ENCODE measurements at regions not wholly inside any gene's neighbourhood (a gene's known extent, or its start where the extent isn't known, plus 50 kb on each side); places are given as distances from the start of the nearest gene placed in this dataset.

DNA sequence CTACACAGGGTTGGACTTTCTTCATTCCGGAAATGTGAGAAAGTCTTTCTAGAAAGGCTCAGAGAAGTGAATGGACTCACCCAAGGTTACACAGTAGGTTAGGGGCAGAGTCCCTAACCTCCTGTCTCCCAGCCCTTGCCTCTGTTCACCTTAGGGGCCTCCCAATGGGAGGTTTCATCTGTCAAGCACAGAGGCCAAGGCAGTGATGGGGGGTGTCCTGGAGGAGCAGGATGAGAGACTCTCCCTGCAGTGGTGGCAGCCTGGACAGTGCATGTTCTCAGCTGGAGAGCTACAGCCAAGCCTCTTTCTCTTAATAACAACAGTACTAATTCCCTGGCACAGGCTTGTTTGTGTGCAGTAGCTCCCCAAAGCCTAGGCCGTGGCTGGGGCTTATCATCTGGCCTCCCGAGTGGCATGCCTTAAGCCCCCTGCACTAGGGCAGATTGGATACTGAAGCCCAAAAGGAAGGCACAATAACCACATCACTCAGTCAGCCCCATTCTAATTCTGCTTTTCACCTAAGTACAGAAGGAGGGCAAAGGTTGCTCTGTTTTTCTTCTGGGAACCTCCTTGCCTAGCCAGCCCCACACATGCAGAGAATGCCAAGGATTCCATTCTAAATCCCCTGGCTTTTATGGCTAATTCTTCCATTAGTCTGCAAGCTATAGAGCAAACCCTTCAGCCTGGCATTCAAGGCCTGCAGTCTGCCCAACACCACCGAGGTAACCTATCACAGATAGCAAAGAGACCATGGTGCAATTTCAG is 50.2 kb upstream of the XPA start:
- intact Hi-C loops (cut with DNase I) = no loop called here
- no peak for DNase-seq (ENCODE audit: low spot score)

GRCh38 chr9:97748525-97748924 is 51.4 kb upstream of the XPA start:
- intact Hi-C loops (cut with DNase I) = no loop called here
- DNase-seq (ENCODE audit: low spot score) = no peak

- intact Hi-C loops (cut with DNase I) = no loop called here
- DNase-seq (ENCODE audit: low spot score) = no peak
Observed at GRCh38 chr9:97749928-97750327, 52.8 kb upstream of the XPA start.

DNA sequence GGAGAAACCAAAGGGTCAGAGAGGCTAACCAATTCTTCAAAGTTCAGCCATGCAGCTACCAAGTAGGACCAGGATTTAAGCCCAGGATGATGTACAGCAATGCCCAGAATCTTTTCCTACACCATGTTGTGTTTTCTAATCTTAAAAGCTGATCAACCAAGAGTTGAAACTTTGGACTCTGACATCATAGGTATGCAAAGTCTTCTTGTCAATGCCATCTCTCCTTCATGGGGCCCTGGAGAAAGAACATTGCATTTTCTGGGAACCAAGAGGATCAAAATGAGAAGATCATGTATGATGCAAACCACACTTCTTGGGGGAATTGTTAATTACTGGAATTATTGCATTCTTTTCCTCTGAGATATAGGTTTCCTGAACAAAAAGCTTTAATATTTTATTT is 54.4 kb upstream of the XPA start:
- no peak for DNase-seq (ENCODE audit: low spot score)
- intact Hi-C loops (cut with DNase I) = no loop called here

DNA sequence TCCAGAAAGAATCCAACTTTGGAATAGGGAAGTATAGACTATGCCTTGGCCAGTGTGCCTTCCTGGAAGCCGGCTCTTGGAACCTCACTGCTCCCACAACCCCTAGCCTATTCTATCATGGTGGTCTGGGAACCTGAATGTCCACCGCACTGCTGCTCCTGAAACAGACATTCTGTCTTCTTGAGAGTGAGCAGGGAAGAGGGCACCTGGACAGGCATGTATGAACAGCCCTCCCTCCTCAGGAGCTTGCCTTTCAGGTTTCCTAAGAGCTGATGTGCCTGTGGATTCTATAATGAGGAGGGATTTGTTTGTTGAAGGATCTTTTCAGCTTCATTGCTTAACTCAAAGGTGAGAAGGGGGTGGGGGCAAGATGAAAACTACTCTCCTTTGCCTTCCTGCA is 55.1 kb upstream of the XPA start:
- no peak for DNase-seq (ENCODE audit: low spot score)
- intact Hi-C loops (cut with DNase I) = no loop called here

DNA sequence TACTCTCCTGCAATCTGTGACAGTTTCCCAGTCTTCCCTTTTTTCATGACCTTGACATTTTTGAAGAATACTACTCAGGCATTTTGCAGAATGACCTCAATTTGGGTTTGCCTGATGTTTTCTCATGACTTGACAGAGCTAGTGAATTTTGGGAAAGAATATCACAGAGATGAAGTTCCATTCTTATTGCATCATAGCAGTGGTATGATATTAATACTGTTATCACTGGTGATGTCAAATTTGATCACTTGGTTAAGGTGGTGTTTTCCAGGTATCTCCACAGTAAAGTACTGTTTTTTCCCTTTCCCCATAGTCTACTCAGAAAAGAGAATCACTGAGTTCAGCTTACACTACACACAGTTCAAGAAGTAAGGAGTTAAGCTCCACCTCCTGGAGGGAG is 56.2 kb upstream of the XPA start:
- intact Hi-C loops (cut with DNase I) = no loop called here
- DNase-seq (ENCODE audit: low spot score) = no peak

DNA sequence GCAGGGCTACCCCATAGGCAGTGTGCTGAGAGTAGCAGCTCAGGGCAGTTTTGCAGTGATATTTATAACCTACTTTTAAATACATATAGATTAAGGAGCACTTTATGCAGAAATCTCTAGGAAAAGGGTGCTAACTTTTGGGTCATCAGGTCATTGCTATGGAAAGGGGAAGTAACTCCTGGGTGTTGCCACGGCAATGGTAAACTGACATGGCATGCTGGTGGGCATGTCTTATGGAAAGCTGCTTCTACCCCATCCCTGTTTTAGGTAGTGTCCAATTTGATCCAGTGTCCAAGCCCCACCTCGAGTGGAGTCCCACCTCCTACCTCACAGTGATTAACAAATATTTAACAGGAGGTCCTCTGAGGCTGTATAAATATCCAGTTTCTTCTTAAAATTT is 56.8 kb upstream of the XPA start:
- intact Hi-C loops (cut with DNase I) = no loop called here
- DNase-seq (ENCODE audit: low spot score) = no peak

- no peak for DNase-seq (ENCODE audit: low spot score)
Observed at GRCh38 chr9:97755618-97756267, 58.6 kb upstream of the XPA start.

GRCh38 chr9:97756991-97757390 is 59.9 kb upstream of the XPA start:
- intact Hi-C loops (cut with DNase I) = no loop called here
- no peak for DNase-seq (ENCODE audit: low spot score)

More at GRCh38 chr9:97755618-97756267, 58.6 kb upstream of the XPA start:
- intact Hi-C loops (cut with DNase I) = no loop called here

- intact Hi-C loops (cut with DNase I) = no loop called here
- peak; percentile 9 for DNase-seq (ENCODE audit: low spot score)
Observed at GRCh38 chr9:97758334-97758916, 61.3 kb upstream of the XPA start.

GRCh38 chr9:97759581-97760288 is 62.6 kb upstream of the XPA start:
- DNase-seq (ENCODE audit: low spot score) = peak; percentile 64
- intact Hi-C loops (cut with DNase I) = no loop called here

- peak; percentile 35 for DNase-seq (ENCODE audit: low spot score)
- intact Hi-C loops (cut with DNase I) = no loop called here
Observed at GRCh38 chr9:97761056-97761598, 64.0 kb upstream of the XPA start.

DNA sequence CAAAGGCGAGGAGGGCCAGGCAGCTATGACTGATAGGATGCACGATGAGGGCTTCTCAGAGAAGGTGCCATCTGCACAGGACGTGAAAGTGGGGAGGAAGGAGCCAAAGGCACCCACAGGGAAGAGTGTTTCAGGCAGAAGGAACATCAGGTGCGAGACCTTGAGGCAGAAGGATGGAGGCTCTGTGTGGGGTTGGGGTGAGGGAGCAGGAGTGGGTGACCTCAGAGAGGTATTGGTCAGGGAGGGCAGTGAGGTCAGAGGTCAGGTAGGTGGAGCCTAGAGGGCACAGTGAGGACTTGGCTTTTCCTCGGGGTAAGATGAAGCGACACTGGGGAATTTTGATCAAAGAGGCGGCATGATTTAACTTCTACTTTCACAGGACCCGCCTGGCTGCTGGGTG is 64.7 kb upstream of the XPA start:
- intact Hi-C loops (cut with DNase I) = no loop called here
- DNase-seq (ENCODE audit: low spot score) = peak; percentile 12

DNA sequence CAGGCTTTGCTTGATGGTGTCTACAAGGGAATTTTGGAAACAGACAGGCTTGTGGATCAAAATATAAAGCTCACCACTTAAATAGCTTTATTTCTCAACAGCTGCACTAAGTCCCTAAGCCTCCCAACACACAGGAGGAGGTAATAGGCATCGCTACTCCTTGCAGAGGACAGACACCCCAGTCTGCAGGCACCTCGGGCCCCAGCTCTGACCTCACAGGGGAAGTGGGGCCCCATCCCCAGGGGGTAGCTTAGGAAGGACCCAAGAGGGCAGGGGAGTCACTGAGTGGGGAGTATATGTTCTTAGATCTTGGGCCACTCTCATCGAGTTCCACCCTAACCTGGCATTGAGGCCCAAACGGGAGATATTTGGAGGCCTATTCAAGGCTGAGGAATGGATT is 66.7 kb upstream of the XPA start:
- DNase-seq (ENCODE audit: low spot score) = peak; percentile 68
- intact Hi-C loops (cut with DNase I) = no loop called here

DNA sequence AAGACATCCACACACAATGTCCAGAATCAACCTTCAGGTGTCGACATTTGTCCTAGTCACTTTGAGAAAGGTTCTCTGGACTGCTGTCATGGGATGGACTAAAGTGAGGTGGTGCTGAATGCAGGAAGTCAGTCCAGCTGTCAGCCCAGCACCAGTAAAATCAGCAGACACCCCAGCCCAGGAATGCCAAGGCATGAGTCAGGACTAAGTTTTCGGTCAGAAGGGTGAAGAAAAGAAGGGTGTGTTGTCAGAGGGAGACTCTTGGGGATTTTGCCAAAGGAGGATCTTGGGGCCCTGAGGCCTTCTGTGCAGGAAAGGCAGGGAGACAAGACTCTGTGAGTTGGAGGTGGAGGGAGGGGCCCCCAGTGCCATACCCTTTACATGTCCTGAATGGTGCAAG is 69.0 kb upstream of the XPA start:
- intact Hi-C loops (cut with DNase I) = no loop called here
- DNase-seq (ENCODE audit: low spot score) = no peak

- DNase-seq (ENCODE audit: low spot score) = no peak
- intact Hi-C loops (cut with DNase I) = no loop called here
Observed at GRCh38 chr9:97766610-97767009, 69.5 kb upstream of the XPA start.

DNA sequence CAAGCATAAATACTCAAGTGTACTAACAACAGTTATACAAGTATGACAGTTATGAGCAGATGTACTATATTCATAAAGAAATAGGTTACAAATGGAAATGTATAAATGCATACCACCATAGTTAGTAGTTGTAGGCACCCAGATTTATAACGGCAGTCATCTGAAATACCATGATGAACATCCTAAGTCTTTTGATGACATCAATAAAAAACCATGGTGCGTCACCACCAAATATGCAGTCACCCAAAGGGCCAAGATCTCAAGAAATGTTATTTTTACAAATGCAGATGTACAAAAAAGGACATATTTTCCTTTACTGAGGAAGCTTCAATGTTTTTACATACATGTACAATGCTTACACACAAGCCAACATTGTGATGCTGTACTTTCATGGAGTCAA is 70.8 kb upstream of the XPA start:
- intact Hi-C loops (cut with DNase I) = no loop called here
- DNase-seq (ENCODE audit: low spot score) = no peak

- no peak for DNase-seq (ENCODE audit: low spot score)
- intact Hi-C loops (cut with DNase I) = no loop called here
Observed at GRCh38 chr9:97768746-97769145, 71.6 kb upstream of the XPA start.

GRCh38 chr9:97769208-97769607 is 72.1 kb upstream of the XPA start:
- intact Hi-C loops (cut with DNase I) = no loop called here
- DNase-seq (ENCODE audit: low spot score) = no peak

GRCh38 chr9:97770808-97771372 is 73.8 kb upstream of the XPA start:
- intact Hi-C loops (cut with DNase I) = no loop called here
- DNase-seq (ENCODE audit: low spot score) = no peak

Data from cardiac septum (tissue), 1 donor.